ENCODE measurements at regions not wholly inside any gene's neighbourhood (a gene's known extent, or its start where the extent isn't known, plus 50 kb on each side); places are given as distances from the start of the nearest gene placed in this dataset.

- Histone ChIP-seq H3K4me3 (replicated peaks; ENCODE audit: insufficient read depth, low read length) (no peak overlapping the region), H3K27me3 (ENCODE audit: insufficient read depth, poor library complexity, severe bottlenecking) (no peaks in the 10 kb centered on the region), H3K27ac (replicated peaks) (no peak overlapping the region)
- TF ChIP-seq POLR2AphosphoS5 (IDR thresholded peaks at IDR 0.05; ENCODE audit: low read depth), result no peak
- no peak for TF ChIP-seq REST (IDR thresholded peaks at IDR 0.05; ENCODE audit: insufficient replicate concordance, low read depth)
- TF ChIP-seq GABPA (IDR thresholded peaks at IDR 0.05; ENCODE audit: low read depth), result no peak
- no peak for TF ChIP-seq SPI1 (IDR thresholded peaks at IDR 0.05; ENCODE audit: borderline replicate concordance, low read depth)
- no peak for TF ChIP-seq CTCF (IDR thresholded peaks at IDR 0.05; ENCODE audit: insufficient read depth, low read length)
- no peak for DNase-seq (ENCODE audit: low read depth in 1 of 2, low spot score in 1 of 2)
These were observed 69.5 kb upstream of the SSX2IP start for GRCh38 chr1:84759756-84760155.

GRCh38 chr1:84758968-84759491, 68.8 kb upstream of the SSX2IP start:
- DNase-seq (ENCODE audit: low read depth in 1 of 2, low spot score in 1 of 2), result peak in 1 of 2 experiments; percentile 30
- TF ChIP-seq GABPA (IDR thresholded peaks at IDR 0.05; ENCODE audit: low read depth) (no peak), CTCF (IDR thresholded peaks at IDR 0.05; ENCODE audit: insufficient read depth, low read length) (no peak), SPI1 (IDR thresholded peaks at IDR 0.05; ENCODE audit: borderline replicate concordance, low read depth) (no peak), REST (IDR thresholded peaks at IDR 0.05; ENCODE audit: insufficient replicate concordance, low read depth) (no peak), POLR2AphosphoS5 (IDR thresholded peaks at IDR 0.05; ENCODE audit: low read depth) (no peak)
- no peaks in the 10 kb centered on the region for H3K27me3 ChIP-seq (ENCODE audit: insufficient read depth, poor library complexity, severe bottlenecking)
- H3K27ac ChIP-seq (replicated peaks), result no peak overlapping the region
- H3K4me3 ChIP-seq (replicated peaks; ENCODE audit: insufficient read depth, low read length), result peak overlapping the region; percentile 19

- no peak for DNase-seq (ENCODE audit: low read depth in 1 of 2, low spot score in 1 of 2)
- Histone ChIP-seq H3K27me3 (ENCODE audit: insufficient read depth, poor library complexity, severe bottlenecking) (no peaks in the 10 kb centered on the region), H3K27ac (replicated peaks) (no peak overlapping the region), H3K4me3 (replicated peaks; ENCODE audit: insufficient read depth, low read length) (no peak overlapping the region)
- TF ChIP-seq REST (IDR thresholded peaks at IDR 0.05; ENCODE audit: insufficient replicate concordance, low read depth), result no peak
- TF ChIP-seq POLR2AphosphoS5 (IDR thresholded peaks at IDR 0.05; ENCODE audit: low read depth), result no peak
- TF ChIP-seq CTCF (IDR thresholded peaks at IDR 0.05; ENCODE audit: insufficient read depth, low read length), result no peak
These were observed 68.2 kb upstream of the SSX2IP start for GRCh38 chr1:84758476-84758875.

All from HL-60 (cell line).